ENCODE measurements at regions not wholly inside any gene's neighbourhood (a gene's known extent, or its start where the extent isn't known, plus 50 kb on each side); places are given as distances from the start of the nearest gene placed in this dataset.

DNA sequence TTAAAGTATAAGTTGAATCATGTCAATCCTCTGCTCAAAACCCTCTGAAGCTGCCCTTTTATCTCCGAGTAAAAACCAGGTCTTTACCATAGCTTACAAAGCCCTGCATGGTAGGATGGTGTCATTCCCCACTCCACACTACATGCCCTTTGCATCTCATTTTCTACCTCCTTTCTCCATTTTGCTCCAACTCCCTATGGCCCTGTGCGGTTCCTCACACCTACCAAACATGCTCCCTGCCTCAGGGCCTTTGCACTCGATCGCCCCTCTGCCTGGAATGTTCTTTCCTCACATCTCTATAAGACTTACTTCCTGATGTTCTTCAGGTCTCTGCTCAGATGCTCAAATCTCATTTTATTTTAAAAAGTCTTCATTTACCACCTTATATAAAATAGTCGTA is 80.7 kb downstream of the MYL12B start:
- TF ChIP-seq, protein P1, sequence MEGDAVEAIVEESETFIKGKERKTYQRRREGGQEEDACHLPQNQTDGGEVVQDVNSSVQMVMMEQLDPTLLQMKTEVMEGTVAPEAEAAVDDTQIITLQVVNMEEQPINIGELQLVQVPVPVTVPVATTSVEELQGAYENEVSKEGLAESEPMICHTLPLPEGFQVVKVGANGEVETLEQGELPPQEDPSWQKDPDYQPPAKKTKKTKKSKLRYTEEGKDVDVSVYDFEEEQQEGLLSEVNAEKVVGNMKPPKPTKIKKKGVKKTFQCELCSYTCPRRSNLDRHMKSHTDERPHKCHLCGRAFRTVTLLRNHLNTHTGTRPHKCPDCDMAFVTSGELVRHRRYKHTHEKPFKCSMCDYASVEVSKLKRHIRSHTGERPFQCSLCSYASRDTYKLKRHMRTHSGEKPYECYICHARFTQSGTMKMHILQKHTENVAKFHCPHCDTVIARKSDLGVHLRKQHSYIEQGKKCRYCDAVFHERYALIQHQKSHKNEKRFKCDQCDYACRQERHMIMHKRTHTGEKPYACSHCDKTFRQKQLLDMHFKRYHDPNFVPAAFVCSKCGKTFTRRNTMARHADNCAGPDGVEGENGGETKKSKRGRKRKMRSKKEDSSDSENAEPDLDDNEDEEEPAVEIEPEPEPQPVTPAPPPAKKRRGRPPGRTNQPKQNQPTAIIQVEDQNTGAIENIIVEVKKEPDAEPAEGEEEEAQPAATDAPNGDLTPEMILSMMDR (conservative IDR thresholded peaks at IDR 0.05): no peak
- H3K27me3 ChIP-seq (ENCODE audit: control insufficient read depth, insufficient read depth, low read length, poor library complexity, severe bottlenecking): no peaks in the 10 kb centered on the region
- 95% methylated on average over 2 to 5 of the region's 5 CpGs for WGBS, 2 experiments (ENCODE audit: insufficient coverage in 1 of 2, insufficient read length in 1 of 2)

DNA sequence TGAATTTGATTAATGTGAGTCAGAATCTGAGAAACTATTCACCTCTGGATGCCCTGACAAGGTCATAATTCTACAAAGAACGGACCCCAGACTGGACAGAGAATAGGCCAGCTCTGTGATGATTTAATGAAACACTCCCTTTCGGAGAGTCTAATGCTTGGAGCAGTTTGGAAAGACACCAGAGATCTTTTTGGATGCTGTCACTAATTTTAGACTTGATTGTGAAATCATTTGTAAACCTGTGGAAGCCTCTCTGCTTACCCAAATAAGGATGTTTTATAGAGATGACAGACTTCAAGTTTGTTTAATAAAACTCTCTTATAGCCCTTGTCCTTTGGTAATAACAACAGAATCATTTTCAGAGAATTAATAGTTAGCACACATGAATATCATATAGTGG is 83.5 kb downstream of the MYL12B start:
- Histone ChIP-seq H3K36me3 (ENCODE audit: control insufficient read depth, insufficient read depth, low read length) (no peaks in the 10 kb centered on the region), H3K4me3 (ENCODE audit: low read length) (no peak overlapping the region), H3K9me3 (ENCODE audit: control insufficient read depth, low read length) (peaks cover 10% of the 10 kb centered on the region), H3K27ac (ENCODE audit: low read depth, low read length) (no peak overlapping the region), H3K4me1 (ENCODE audit: control insufficient read depth, insufficient read depth, low read length) (peaks cover 9% of the 10 kb centered on the region), H3K27me3 (ENCODE audit: control insufficient read depth, insufficient read depth, low read length, poor library complexity, severe bottlenecking) (no peaks in the 10 kb centered on the region), H3K9ac (ENCODE audit: extremely low read depth, low read length, poor library complexity, severe bottlenecking) (no peak overlapping the region)
- WGBS, 2 experiments (ENCODE audit: insufficient coverage in 1 of 2, insufficient read length in 1 of 2): 92 to 100% methylated on average over 2 of the region's 2 CpGs
- Mint-ChIP-seq H3K4me3 (no peak overlapping the region), H3K27ac (no peak overlapping the region), H3K27me3 (ENCODE audit: insufficient read depth) (peaks cover 7% of the 10 kb centered on the region), H3K9me3 (peaks cover 24% of the 10 kb centered on the region), H3K4me1 (peaks cover 37% of the 10 kb centered on the region), H3K36me3 (ENCODE audit: low read depth) (peaks cover 2% of the 10 kb centered on the region)
- TF ChIP-seq, protein P1 (conservative IDR thresholded peaks at IDR 0.05): no peak
- DNase-seq: no peak

More for the DNA sequence above, 80.7 kb downstream of the MYL12B start:
- peaks cover 5% of the 10 kb centered on the region for H3K4me1 ChIP-seq (ENCODE audit: control insufficient read depth, insufficient read depth, low read length)
- H3K36me3 ChIP-seq (ENCODE audit: control insufficient read depth, insufficient read depth, low read length): no peaks in the 10 kb centered on the region
- H3K27ac ChIP-seq (ENCODE audit: low read depth, low read length): no peak overlapping the region
- no peak for DNase-seq
- Mint-ChIP-seq H3K36me3 (ENCODE audit: low read depth) (no peaks in the 10 kb centered on the region), H3K4me3 (no peak overlapping the region), H3K27ac (no peak overlapping the region), H3K4me1 (peaks cover 33% of the 10 kb centered on the region), H3K27me3 (ENCODE audit: insufficient read depth) (peaks cover 7% of the 10 kb centered on the region), H3K9me3 (peaks cover 23% of the 10 kb centered on the region)
- H3K9ac ChIP-seq (ENCODE audit: extremely low read depth, low read length, poor library complexity, severe bottlenecking): no peak overlapping the region
- H3K9me3 ChIP-seq (ENCODE audit: control insufficient read depth, low read length): peaks cover 10% of the 10 kb centered on the region
- H3K4me3 ChIP-seq (ENCODE audit: low read length): no peak overlapping the region

DNA sequence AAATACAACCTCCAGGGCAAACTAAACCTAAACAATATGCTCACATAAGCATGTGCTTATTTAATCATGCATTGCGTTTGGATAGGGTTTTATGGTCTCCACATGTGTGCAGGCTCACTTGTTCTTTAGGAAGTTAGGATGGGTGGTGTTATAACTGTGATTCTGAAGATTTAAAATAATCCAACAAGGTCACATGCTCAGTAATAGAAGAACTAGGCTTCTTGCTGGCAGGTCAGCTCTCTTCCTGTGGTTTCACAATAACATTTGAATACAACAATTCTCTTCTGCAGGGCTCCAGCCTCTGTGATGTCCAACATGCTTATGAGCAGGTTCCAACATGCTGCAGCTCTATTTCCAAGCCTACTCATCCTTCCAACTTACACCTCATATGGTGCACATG is 84.0 kb downstream of the MYL12B start:
- no peak overlapping the region for H3K27ac ChIP-seq (ENCODE audit: low read depth, low read length)

More for the DNA sequence above, 84.0 kb downstream of the MYL12B start:
- peaks cover 33% of the 10 kb centered on the region for H3K4me1 Mint-ChIP-seq
- no peak for DNase-seq
- TF ChIP-seq, protein P1 (conservative IDR thresholded peaks at IDR 0.05): no peak
- no peaks in the 10 kb centered on the region for H3K36me3 ChIP-seq (ENCODE audit: control insufficient read depth, insufficient read depth, low read length)
- peaks cover 7% of the 10 kb centered on the region for H3K27me3 Mint-ChIP-seq (ENCODE audit: insufficient read depth)
- no peak overlapping the region for H3K4me3 Mint-ChIP-seq
- H3K27ac Mint-ChIP-seq: no peak overlapping the region
- no peak overlapping the region for H3K4me3 ChIP-seq (ENCODE audit: low read length)
- H3K36me3 Mint-ChIP-seq (ENCODE audit: low read depth): peaks cover 2% of the 10 kb centered on the region
- H3K4me1 ChIP-seq (ENCODE audit: control insufficient read depth, insufficient read depth, low read length): peaks cover 9% of the 10 kb centered on the region
- peaks cover 10% of the 10 kb centered on the region for H3K9me3 ChIP-seq (ENCODE audit: control insufficient read depth, low read length)
- no peak overlapping the region for H3K9ac ChIP-seq (ENCODE audit: extremely low read depth, low read length, poor library complexity, severe bottlenecking)
- H3K9me3 Mint-ChIP-seq: peaks cover 21% of the 10 kb centered on the region
- H3K27me3 ChIP-seq (ENCODE audit: control insufficient read depth, insufficient read depth, low read length, poor library complexity, severe bottlenecking): no peaks in the 10 kb centered on the region
- 90% methylated on average over 1 of the region's 1 CpG; no CpG with 5 or more reads in 1 of the 2 experiments for WGBS, 2 experiments (ENCODE audit: insufficient coverage in 1 of 2, insufficient read length in 1 of 2)

Measured in endodermal cell (in vitro differentiated cells).